HG02840 (cell line): ENCODE measurements at regions not wholly inside any gene's neighbourhood (a gene's known extent, or its start where the extent isn't known, plus 50 kb on each side); places are given as distances from the start of the nearest gene placed in this dataset.
"Not testable (repeated sequence)": the region's sequence is repeated elsewhere in the genome, so short reads cannot be mapped to it uniquely, and the experiment has no call there.

Experiments used
- ATAC-seq: cut with Tn5 transposase; IDR thresholded peaks from one replicate; pipeline ENCODE4 v1.9.1; 2021; ENCODE audit warnings: mild to moderate bottlenecking, moderate library complexity, moderate number of reproducible peaks; ENCODE audit not compliant: unreplicated experiment, low FRiP score

DNA sequence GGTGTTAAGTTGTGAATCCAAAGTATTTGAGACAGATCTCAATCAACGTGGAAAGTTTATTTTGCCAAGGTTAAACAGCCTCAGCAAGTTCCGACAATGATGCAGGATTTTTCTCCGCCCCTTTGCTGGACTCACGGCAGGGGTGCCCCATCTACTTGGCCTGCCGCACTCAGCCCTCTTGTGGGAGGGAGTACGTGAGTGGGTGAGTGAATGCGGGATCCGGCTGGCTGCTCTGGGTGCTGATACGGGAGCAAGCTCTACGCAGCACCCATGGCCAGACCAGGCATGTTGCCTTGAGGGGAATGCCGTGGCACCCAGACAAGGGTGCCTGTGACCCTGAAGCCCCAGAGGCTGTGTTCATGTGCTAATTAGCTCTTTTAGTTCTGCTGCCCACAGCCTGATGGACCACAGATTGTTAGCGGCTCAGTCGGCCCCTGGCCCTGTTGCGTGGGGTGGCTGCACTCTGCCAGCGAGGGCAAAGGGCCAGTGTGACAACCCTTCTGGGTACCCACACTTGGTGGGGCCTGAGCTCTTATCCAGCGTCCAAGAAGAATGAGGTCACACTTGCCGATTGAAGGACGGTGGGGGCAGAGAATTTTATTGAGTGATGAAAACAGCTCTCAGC is 81.2 kb upstream of the FAM153A start:
- not testable (repeated sequence) for ATAC-seq

DNA sequence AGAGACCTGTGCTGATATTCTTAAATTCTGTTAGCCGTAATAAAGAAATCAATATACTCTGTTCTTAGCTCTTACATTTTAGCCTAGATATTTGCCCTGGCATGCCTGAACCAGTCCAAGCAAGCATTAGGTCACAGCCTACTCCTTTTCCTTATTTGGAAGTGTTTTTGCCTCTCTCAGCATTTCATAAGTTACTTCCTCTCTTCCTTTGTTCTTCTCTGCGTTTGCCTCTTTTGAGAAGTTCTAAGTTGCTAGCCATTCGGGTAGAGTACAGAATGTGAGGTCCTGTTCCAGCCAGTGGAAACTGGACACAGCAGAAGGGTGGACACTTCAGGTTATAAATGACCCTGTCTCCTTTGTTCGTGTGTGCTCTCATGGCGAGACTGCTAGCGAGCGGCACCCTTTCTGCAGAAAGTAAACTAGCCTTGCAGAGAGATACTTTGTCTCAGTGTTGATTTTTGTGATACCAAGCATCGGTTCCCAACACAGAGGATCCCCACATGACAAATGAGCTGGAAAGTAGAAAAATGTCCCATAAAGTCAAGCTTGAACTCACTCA is 75.0 kb upstream of the FAM153A start:
- ATAC-seq: not testable (repeated sequence)

DNA sequence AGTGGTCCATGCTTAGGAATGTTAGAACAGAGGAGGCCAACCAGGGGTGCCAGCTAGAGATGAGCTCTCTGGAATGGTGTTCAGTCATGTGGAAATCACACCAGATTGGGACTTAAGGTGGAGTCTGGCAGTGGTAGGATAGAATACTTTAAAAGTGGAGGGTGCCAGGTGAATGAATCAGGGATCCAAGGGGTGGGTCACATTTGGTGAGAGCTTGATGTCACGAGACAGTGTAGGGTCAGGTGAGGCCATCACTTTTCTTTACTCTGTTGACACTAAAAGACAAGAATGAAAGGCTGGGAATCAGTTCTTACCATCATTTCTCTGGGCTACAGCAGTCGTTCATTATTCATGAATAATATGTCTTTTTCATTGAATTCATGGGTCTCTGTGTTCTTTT is 73.8 kb upstream of the FAM153A start:
- ATAC-seq: not testable (repeated sequence)

DNA sequence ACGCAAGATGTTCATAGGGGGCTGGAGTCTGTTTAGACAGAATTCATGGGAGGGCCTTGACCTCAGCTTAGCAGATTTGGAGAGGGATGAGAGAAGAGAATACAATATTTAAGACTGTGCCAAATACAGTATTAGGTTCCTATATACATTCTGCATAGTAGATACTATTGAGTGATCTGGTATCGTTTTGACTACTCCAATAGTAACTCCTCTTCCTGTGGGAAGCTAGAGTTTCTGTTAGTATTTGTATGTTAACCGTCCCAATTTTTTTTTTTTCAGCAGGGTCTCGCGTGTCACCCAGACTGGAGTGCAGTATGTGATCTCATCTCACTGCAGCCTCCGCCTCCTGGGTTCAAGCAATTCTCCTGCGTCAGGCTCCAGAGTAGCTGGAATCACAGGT is 65.2 kb upstream of the FAM153A start:
- ATAC-seq: not testable (repeated sequence)

DNA sequence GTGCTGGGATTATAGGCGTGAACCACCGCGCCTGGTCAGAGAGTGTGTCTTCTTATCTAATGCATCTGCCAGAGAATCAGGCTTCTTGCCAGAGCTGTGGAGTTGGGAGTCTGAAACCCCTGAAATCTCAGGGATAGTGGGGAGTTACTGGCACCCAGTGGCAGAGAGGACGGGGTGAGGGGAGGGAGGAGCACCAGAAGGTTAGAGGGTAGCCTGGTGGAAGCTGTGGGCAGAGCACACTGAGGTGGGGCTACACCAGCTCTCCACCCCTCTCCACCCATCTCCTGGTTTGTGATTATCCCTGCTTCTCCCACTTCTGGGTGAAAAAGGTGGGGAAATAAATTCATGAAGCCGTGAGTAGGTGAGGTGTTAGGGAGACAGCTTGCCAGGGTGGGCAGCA is 63.9 kb upstream of the FAM153A start:
- not testable (repeated sequence) for ATAC-seq

DNA sequence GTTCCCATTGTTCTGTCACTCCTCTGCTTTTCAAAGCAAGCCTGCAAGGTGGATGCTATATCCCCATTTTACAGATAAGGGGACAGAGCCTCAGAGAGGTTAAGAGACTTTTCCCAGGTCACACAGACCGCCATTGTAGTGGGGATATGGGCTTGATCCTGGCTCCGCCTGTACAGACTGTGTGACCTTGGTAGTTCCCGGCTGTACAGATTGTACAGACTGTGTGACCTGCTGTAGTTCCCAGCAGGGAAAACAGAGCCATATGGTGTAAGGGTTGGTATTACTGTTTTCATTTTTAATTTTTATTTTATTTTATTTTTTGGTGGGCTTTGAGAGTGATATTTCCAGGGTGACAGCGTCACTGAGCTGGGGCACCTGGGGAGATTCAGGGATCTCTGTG is 63.2 kb upstream of the FAM153A start:
- not testable (repeated sequence) for ATAC-seq

DNA sequence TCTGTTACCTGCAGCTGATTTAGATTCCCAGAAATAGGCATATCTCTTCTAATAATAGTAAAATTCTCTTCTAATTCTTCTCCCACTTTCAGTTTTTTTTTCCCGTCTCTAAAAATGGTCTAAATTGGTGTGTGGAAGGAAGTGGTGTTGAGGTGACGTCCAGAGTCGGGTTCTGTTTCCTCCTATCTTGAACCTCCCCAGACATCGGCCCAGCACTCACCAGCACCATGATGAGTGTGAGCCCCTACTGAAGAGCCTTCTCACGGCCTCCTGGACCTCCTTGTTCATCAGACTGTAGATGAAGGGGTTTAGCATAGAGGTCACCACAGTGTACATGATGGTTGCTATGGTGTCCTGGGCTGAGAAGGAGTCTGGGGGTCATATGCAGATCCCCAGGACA is 53.5 kb upstream of the FAM153A start:
- not testable (repeated sequence) for ATAC-seq
